NCI-H2081 (cell line): ENCODE measurements at regions not wholly inside any gene's neighbourhood (a gene's known extent, or its start where the extent isn't known, plus 50 kb on each side); places are given as distances from the start of the nearest gene placed in this dataset.
"Not testable (repeated sequence)": the region's sequence is repeated elsewhere in the genome, so short reads cannot be mapped to it uniquely, and the experiment has no call there.

Source experiments
- DNase-seq, 2 experiments: peaks; one replicate each; lab custom pipeline; 2025; lab: John Stamatoyannopoulos, UW

DNA sequence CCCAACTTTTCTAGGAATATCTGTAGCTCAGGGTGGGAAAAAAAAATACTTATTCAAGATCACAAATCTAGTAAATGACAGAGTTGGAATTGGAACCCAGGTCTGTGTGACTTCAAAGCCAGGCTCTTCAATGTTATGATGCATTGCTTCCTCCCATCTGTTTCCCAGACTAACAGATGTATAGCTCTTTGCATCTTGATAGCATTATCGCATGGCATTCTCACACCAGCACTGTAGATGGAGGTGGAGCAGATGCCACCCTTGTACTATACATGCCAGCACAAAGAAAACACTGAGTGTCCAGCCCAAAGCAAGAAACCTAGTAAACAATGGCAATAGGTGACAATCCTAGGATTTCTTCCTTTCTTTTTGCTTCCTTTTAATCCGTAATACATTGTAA lies 497.3 kb downstream of the NEBL start:
- no peak for DNase-seq

- no peak for DNase-seq
These were observed 500.4 kb downstream of the NEBL start for GRCh38 chr10:20396701-20397100.

DNA sequence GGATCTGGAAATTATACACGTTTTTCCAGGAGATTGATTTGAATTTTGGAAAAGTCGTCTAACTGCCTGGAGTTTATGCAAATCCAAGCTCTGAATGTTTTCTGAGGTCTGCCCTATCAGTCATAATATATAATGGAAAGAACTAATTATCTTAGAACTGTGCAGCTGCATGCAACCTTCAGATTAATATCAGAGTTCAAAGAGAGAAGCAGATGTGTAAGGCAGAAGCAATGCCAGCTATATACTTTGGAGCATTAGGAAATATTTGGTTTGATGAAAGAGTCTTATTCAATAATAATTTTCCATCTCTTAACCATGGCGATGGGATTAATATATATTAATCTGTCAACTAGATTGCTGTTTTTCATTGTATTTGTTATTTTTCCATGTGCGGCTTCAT lies 500.9 kb downstream of the NEBL start:
- no peak for DNase-seq

DNA sequence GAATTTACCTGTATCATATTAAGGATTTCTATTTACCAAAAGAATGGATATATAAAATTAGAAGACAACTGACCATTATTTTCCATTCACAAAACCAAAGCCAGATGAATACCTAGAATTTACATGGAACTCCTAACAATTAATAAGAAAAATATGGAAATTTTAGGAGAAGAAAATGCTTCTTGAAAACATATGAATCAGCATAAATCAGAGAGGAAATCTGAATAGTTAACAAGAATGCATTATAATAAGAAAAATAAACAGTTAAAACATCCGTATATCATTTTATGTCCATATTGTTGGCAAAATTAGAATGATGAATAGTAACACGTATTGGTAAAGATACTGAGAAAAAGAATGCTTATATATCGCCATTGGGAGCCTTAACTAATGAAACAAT lies 505.5 kb downstream of the NEBL start:
- DNase-seq, result no peak

DNA sequence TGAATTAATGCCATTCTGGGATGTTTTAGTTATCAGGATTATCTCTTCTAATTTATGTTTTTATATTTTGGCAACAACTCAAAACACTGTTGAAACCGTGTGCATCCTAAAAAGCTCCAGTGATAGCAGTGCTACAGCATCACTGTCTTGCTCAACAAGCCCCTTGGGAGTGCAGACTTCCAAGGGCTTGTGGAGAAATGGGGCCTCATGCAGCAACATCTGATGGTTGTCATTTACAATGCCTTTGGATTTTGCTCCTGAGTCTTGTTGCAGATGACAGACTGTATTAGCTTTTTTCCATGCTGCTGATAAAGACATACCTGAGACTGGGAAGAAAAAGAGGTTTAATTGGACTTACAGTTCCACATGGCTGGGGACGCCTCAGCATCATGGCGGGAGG lies 515.4 kb downstream of the NEBL start:
- DNase-seq, result no peak

GRCh38 chr10:20380401-20380800 lies 516.7 kb downstream of the NEBL start:
- DNase-seq, result no peak

- DNase-seq, result no peak
These were observed 524.4 kb downstream of the NEBL start for GRCh38 chr10:20372748-20373147.

DNA sequence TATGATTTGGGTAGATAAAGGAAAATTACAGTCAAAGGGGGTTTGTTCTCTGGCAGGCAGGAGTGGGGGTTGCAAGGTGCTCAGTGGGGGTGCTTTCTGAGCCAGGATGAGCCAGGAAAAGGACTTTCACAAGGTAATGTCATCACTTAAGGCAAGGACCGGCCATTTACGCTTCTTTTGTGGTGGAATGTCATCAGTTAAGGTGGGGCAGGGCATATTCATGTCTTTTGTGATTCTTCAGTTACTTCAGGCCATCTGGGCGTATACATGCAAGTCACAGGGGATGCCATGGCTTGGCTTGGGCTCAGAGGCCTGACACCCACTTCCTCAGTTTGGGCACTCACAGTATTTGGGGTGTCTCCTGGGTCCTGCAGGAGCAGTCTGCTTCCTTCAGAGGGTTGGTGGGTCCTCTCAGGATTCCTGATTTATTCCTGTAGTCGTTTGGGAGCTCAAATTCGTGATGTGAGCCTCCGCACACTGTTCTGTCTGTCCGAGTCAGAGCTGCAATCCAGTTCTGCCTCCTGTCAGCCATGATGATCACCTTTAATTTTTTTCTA lies 526.1 kb downstream of the NEBL start:
- not testable (repeated sequence) for DNase-seq

- no peak for DNase-seq
These were observed 527.0 kb downstream of the NEBL start for GRCh38 chr10:20369863-20370736.

- DNase-seq, result no peak
These were observed 533.4 kb downstream of the NEBL start for GRCh38 chr10:20363684-20364083.

GRCh38 chr10:20355915-20356314 lies 539.7 kb downstream of the PLXDC2 start:
- no peak for DNase-seq

GRCh38 chr10:20355011-20355410 lies 538.8 kb downstream of the PLXDC2 start:
- no peak for DNase-seq

- DNase-seq, result no peak
These were observed 537.9 kb downstream of the PLXDC2 start for GRCh38 chr10:20354166-20354565.

DNA sequence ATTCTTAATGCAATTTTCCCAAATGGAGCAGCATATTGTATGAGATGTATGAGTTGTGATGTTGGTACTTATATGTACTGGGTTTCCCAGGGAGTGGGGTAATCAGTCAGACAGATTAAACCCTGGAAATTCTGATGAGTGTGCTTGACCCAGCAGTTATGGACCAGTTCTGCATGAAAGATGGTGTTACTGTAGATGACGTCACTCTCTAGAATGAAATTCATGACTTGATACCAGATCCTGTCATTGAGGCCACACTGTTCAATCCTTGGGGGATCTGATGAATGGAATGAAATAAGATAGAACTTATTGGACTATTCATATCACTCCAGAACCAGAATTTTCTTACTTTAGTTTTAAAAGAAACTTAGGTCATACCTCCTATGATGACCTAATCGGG lies 534.3 kb downstream of the PLXDC2 start:
- DNase-seq, result no peak

GRCh38 chr10:20343036-20343435 lies 526.8 kb downstream of the PLXDC2 start:
- no peak for DNase-seq
